ENCODE measurements at regions not wholly inside any gene's neighbourhood (a gene's known extent, or its start where the extent isn't known, plus 50 kb on each side); places are given as distances from the start of the nearest gene placed in this dataset.

DNA sequence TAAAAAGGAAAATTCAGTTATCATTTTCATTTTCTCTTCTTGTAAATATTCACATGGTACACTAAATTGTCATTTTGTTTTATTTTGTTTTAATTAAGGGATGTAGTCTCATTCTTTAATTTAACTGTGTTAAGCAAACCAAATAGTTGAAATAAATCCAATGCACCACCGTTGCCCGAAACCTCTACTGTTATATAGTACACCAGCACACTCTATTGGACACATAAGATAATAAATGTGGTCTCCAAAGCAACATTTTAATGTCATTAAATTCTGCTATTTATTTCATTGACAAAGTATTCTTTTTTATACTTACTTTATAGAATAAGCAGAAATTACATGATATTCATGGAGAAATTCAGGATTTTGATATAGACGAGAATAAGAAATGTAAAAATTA lies 156.4 kb upstream of the FREM2 start:
- TF ChIP-seq, protein P1, sequence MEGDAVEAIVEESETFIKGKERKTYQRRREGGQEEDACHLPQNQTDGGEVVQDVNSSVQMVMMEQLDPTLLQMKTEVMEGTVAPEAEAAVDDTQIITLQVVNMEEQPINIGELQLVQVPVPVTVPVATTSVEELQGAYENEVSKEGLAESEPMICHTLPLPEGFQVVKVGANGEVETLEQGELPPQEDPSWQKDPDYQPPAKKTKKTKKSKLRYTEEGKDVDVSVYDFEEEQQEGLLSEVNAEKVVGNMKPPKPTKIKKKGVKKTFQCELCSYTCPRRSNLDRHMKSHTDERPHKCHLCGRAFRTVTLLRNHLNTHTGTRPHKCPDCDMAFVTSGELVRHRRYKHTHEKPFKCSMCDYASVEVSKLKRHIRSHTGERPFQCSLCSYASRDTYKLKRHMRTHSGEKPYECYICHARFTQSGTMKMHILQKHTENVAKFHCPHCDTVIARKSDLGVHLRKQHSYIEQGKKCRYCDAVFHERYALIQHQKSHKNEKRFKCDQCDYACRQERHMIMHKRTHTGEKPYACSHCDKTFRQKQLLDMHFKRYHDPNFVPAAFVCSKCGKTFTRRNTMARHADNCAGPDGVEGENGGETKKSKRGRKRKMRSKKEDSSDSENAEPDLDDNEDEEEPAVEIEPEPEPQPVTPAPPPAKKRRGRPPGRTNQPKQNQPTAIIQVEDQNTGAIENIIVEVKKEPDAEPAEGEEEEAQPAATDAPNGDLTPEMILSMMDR (IDR thresholded peaks at IDR 0.05) = no peak
- TF ChIP-seq ZNF263 (CRISPR knock-in tag; IDR thresholded peaks at IDR 0.05; ENCODE audit: low read depth) = no peak
- TF ChIP-seq GABPB1 (CRISPR knock-in tag; IDR thresholded peaks at IDR 0.05) = no peak
- TF ChIP-seq MAX (CRISPR knock-in tag; IDR thresholded peaks at IDR 0.05) = no peak
- TF ChIP-seq TEAD4 (CRISPR knock-in tag; IDR thresholded peaks at IDR 0.05) = no peak
- no peak for TF ChIP-seq CBFB (CRISPR knock-in tag; IDR thresholded peaks at IDR 0.05; ENCODE audit: low read depth)
- TF ChIP-seq ZNF121 (CRISPR knock-in tag; IDR thresholded peaks at IDR 0.05) = no peak
- TF ChIP-seq TP53 (CRISPR knock-in tag; IDR thresholded peaks at IDR 0.05) = no peak
